Heart left ventricle (tissue), 16 donors: ENCODE measurements at regions not wholly inside any gene's neighbourhood (a gene's known extent, or its start where the extent isn't known, plus 50 kb on each side); places are given as distances from the start of the nearest gene placed in this dataset.

Experiments used
- ATAC-seq, 4 donors: fragments of 200-7000 bp; cut with Tn5 transposase; one replicate each; pipeline ENCODE4 v1.9.1; 2020 to 2022; ENCODE audit warnings: moderate library complexity in 4 of 4, mild to moderate bottlenecking in 3 of 4, moderate number of reproducible peaks in 1 of 4
- DNase-seq, 5 donors: peaks; one replicate each; pipeline ENCODE4 v3.0.0-alpha.2; 2020
- H3K27ac ChIP-seq, 12 donors: fragments of 200-600 bp; sonication (generic) in 4 of 12; one replicate each; pipeline versions ENCODE4 v1.5.0 to v1.8.0; 2016 to 2022; ENCODE audit warnings: mild to moderate bottlenecking in 2 of 12
- H3K27me3 ChIP-seq, 9 donors: fragments of 200-600 bp; sonication (generic) in 2 of 9; one replicate each; pipeline versions ENCODE4 v1.5.1 to v1.8.0; 2016 to 2022; ENCODE audit warnings: mild to moderate bottlenecking in 3 of 9
- H3K36me3 ChIP-seq, 9 donors: fragments of 200-600 bp; sonication (generic) in 2 of 9; one replicate each; pipeline versions ENCODE4 v1.5.0 to v1.8.0; 2018 to 2022; ENCODE audit warnings: mild to moderate bottlenecking in 2 of 9
- H3K4me1 ChIP-seq, 12 donors: fragments of 200-600 bp; sonication (generic) in 4 of 12; one replicate each; pipeline versions ENCODE4 v1.5.0 to v1.8.0; 2016 to 2022; ENCODE audit warnings: mild to moderate bottlenecking in 3 of 12
- H3K4me3 ChIP-seq, 12 donors: fragments of 200-600 bp; sonication (generic) in 4 of 12; one replicate each; pipeline versions ENCODE4 v1.5.0 to v1.8.0; 2017 to 2022; ENCODE audit warnings: mild to moderate bottlenecking in 9 of 12, moderate library complexity in 4 of 12
- H3K9me3 ChIP-seq, 12 donors: fragments of 200-600 bp; sonication (generic) in 4 of 12; one replicate each; pipeline versions ENCODE4 v1.5.0 to v1.8.0; 2016 to 2022; ENCODE audit warnings: mild to moderate bottlenecking in 1 of 12
- POLR2A ChIP-seq, 2 donors: fragments of 450-650 bp; IDR thresholded peaks; one replicate each; pipeline ENCODE4 v1.6.1; 2017; ENCODE audit warnings: antibody characterized with exemption in 2 of 2, mild to moderate bottlenecking in 2 of 2, moderate library complexity in 2 of 2
- WGBS, 4 donors: extraction: QIAGEN DNeasy Blood & Tissue Kit in 2 of 4; methylation state at CpG; one replicate each; pipeline versions ENCODE4 v1.1.5 to v1.1.7; 2013 to 2018; 5-methylcytosine and 5-hydroxymethylcytosine counted together
- intact Hi-C, 10 donors: fragments of 100-400 bp; cut with DNase I; formaldehyde crosslinking; loops; one replicate each; pipeline versions ENCODE4 v1.11.1 to v1.14.2; 2022
- TF ChIP-seq, protein P1 (sequence below), 12 donors: fragments of 200-600 bp; sonication (generic) in 4 of 12; IDR thresholded peaks; one replicate each; pipeline versions ENCODE4 v1.5.0 to v1.8.0; 2018 to 2022; ENCODE audit warnings: antibody characterized with exemption in 12 of 12, mild to moderate bottlenecking in 5 of 12
- donor health status: ischemic (EF 13 %, LVEDD 7.1; RV severe dilation, severe dysfunction).
- donor health status: healthy with polysubstance abuse.
- donor health status: DM: no; HTN: yes; CAD: no.
- donor health status: DM: no; HTN: no; CAD: no.
- donor health status: ischemic (EF 25% LVEDD 6.9; RV normal size, moderate dysfunction).
- donor health status: ischemic (EF 25% LVEDD 5.7; RV mildly dilated, moderate dysfunction).
- donor health status: healthy.
- donor health status: DM: yes; HTN: yes; CAD: no.
- donor health status: ischemic (EF 35%, LVEDD 5.7; RV mildly dilated, moderate dysfunction).
- donor health status: nonischemic (EF 11% LVEDD 7.7; RV severe dilation, severe dysfunction).
- donor health status: DM: yes; HTN: yes; CAD: no.
- donor health status: PGD.
- donor health status: ischemic (EF 29% LVEDD 5.4; RV normal size, mild dysfunction).
- donor health status: nonischemic (EF 23%, LVEDD 6.1; RV moderate dilation, normal function).

DNA sequence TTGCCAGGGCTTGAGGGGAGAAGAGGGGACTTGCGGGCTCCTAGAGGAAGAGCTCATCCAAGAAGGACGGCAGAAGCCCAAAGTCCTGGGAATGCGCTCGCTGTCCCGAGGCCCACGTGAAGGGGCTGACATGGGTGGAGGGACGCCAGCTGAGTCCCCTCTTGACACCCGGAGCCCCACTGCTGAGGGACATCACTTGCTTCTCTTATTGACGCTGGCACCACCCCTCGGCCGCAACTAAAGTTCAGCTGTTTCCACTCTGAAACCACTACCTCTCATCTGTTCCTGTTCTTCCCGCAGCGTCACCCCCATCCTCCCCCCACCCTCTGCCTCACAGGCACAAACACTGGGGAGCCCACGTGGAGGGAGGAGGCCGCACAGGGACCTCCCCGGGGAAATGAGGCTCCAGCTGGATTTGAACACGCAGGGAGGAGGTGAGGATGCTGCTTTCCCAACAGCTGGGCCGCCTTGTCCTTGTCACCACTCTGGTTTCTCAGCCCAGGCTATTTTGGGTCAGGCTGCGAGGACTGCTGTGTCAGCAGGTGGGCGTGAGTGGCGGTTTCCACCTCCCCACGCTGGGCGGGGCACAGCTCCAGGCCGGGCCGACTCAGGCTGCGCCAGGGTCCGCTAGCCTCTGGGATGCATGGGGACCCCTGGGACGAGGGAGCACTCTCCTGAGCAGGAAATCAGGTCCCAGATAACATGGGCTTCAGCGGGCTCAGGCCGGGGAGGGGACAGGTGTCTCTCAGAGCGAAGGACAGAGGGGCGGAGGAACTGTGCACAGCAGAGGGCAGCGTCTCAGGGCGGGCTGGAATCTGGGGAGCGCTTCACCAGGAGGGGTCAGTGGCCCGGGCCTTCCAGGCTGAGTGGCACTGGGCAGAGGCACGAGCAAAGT lies 156.3 kb downstream of the ZNF248 start:
- Histone ChIP-seq H3K36me3 (no peaks in the 10 kb centered on the region), H3K4me1 (no peaks in the 10 kb centered on the region), H3K27me3 (no peaks in the 10 kb centered on the region), H3K9me3 (no peaks in the 10 kb centered on the region), H3K4me3 (no peak overlapping the region), H3K27ac (no peak overlapping the region)
- DNase-seq = no peak
- intact Hi-C loops = no loop called here
- ATAC-seq = peak in 1 of 4 donors; percentile 11
- TF ChIP-seq POLR2A (IDR thresholded peaks at IDR 0.05) = no peak
- TF ChIP-seq, protein P1, sequence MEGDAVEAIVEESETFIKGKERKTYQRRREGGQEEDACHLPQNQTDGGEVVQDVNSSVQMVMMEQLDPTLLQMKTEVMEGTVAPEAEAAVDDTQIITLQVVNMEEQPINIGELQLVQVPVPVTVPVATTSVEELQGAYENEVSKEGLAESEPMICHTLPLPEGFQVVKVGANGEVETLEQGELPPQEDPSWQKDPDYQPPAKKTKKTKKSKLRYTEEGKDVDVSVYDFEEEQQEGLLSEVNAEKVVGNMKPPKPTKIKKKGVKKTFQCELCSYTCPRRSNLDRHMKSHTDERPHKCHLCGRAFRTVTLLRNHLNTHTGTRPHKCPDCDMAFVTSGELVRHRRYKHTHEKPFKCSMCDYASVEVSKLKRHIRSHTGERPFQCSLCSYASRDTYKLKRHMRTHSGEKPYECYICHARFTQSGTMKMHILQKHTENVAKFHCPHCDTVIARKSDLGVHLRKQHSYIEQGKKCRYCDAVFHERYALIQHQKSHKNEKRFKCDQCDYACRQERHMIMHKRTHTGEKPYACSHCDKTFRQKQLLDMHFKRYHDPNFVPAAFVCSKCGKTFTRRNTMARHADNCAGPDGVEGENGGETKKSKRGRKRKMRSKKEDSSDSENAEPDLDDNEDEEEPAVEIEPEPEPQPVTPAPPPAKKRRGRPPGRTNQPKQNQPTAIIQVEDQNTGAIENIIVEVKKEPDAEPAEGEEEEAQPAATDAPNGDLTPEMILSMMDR (IDR thresholded peaks at IDR 0.05) = no peak
- WGBS, 4 donors = 75 to 80% (median 79%) methylated on average over 30 to 37 of the region's 37 CpGs

DNA sequence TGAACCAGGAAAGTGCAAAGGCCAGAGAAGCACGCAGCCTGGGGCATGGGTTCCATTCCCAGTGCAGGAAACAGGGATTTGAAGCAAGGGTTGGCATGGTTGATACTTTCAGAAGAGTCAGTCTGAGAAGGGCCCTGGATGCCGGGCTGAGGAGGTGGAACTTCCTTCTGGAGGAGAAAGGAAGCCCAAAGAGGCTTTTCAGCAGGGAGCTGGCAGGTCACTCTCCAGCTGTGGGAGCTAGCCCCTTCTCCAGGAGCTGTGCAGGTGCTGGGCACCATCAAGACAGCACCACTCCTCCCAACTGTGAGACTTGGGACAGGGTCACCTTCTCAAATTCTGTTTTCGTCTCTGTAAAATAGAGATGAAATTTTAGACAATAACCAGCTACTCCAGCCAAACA lies 169.8 kb downstream of the ZNF248 start:
- Histone ChIP-seq H3K9me3 (peaks cover 0 to 35% (median 5%) of the 10 kb centered on the region in 12 donors), H3K4me3 (no peak overlapping the region), H3K27me3 (peaks cover 0 to 3% (median 0%) of the 10 kb centered on the region in 9 donors), H3K27ac (no peak overlapping the region), H3K36me3 (no peaks in the 10 kb centered on the region), H3K4me1 (no peaks in the 10 kb centered on the region)
- DNase-seq (no peak), ATAC-seq (no peak)
- no peak for TF ChIP-seq POLR2A (IDR thresholded peaks at IDR 0.05)
- TF ChIP-seq, protein P1 (IDR thresholded peaks at IDR 0.05) = no peak
- intact Hi-C loops = no loop called here
- 54 to 64% (median 59%) methylated on average over 3 of the region's 3 CpGs for WGBS, 4 donors

DNA sequence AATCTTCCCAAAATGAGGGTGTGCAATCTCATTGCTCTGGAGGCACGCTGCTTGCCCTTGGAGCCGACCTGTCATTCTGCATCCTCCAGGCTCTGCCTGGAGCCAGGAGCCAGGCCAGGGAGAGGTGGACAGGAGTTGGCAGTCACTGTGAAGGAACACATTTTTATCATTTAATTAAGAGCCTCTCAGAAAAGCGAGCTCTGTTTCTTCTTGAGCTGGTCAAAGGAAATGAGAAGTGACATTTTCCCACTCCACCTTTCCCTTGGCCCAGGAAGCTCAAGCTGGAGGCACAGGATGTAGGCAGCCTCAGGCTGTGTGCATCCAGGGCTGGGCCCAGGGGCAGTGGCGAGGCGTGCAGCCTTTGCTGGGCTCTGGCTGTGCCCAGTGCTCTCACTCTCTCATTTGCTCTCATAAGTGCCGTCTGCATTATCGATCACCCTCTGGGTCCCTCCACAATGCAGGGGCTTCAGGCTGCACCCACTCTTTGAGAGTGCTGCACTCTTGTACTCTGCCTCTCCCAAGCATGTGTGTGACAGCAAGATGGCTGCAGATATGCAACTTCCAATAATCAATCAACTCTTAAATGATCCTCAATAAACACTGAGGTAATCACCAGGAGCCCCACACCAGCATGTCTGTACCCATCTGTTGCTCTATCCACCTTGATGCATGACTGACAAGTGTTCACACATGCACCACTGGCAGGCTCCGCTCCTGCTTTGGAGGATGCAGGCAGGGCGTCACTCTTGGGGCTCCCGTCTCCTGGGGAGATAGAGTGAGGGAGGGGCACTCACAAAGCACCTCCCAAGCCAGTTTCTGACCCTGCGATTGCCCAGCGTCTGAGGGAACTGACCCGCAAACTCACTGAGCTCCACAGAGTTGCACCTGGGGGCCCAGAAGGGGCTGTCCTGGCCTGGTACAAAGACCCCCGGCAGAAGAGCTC lies 171.4 kb downstream of the ZNF248 start:
- Histone ChIP-seq H3K9me3 (peaks cover 0 to 30% (median 5%) of the 10 kb centered on the region in 12 donors), H3K27ac (no peak overlapping the region), H3K4me1 (no peaks in the 10 kb centered on the region), H3K27me3 (peaks cover 0 to 3% (median 0%) of the 10 kb centered on the region in 9 donors), H3K4me3 (no peak overlapping the region), H3K36me3 (no peaks in the 10 kb centered on the region)
- TF ChIP-seq, protein P1 (IDR thresholded peaks at IDR 0.05) = no peak
- TF ChIP-seq POLR2A (IDR thresholded peaks at IDR 0.05) = no peak
- intact Hi-C loops = no loop called here
- DNase-seq = no peak
- WGBS, 4 donors = 71 to 78% (median 72%) methylated on average over 11 to 14 of the region's 14 CpGs
- no peak for ATAC-seq

DNA sequence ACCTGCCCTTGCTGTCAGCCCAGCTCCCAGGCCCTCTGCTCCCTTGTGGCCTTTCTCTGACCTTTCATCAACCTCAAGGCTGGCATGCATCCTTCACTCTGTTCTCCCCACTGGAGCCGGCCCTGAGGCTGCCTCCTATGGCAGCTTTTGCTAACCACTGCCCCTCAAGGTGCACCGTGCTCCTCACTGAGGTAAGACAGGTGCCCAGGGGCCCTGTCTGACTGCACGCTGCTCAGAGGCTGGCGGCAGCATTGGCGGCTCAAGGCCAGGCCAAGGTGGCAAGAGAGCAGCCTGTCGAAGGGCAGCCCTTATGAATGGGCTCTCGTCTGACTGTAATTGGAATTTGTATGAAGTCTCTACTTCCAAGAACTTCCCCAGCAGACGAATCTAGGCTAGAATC lies 172.6 kb downstream of the ZNF248 start:
- ATAC-seq (no peak), DNase-seq (no peak)
- H3K27ac ChIP-seq = no peak overlapping the region
- no peak for TF ChIP-seq POLR2A (IDR thresholded peaks at IDR 0.05)
- TF ChIP-seq, protein P1 (IDR thresholded peaks at IDR 0.05) = no peak
- no peaks in the 10 kb centered on the region for H3K4me1 ChIP-seq
- H3K27me3 ChIP-seq = peaks cover 0 to 3% (median 0%) of the 10 kb centered on the region in 9 donors
- 69 to 73% (median 72%) methylated on average over 8 of the region's 8 CpGs for WGBS, 4 donors
- intact Hi-C loops = no loop called here
- peaks cover 0 to 26% (median 3%) of the 10 kb centered on the region in 12 donors for H3K9me3 ChIP-seq
- H3K36me3 ChIP-seq = no peaks in the 10 kb centered on the region
- H3K4me3 ChIP-seq = no peak overlapping the region
